GM18505 (cell line): ENCODE measurements at regions not wholly inside any gene's neighbourhood (a gene's known extent, or its start where the extent isn't known, plus 50 kb on each side); places are given as distances from the start of the nearest gene placed in this dataset.

ENCODE experiments used
- ATAC-seq: cut with Tn5 transposase; IDR thresholded peaks from one replicate; pipeline ENCODE4 v1.9.1; 2021; ENCODE audit not compliant: unreplicated experiment
- POLR2A ChIP-seq: IDR thresholded peaks from 4 replicates; pipeline ENCODE4 v1.6.1; 2011; ENCODE audit warnings: borderline replicate concordance; ENCODE audit not compliant: insufficient read depth, insufficient read length; ENCODE audit errors: extremely low read depth

GRCh38 chr18:76098674-76099411 lies 396.2 kb downstream of the ZNF516 start:
- ATAC-seq, result no peak
- TF ChIP-seq POLR2A, result no peak

GRCh38 chr18:76081536-76081935 lies 413.5 kb downstream of the ZNF516 start:
- no peak for TF ChIP-seq POLR2A
- ATAC-seq, result no peak

- ATAC-seq, result no peak
- no peak for TF ChIP-seq POLR2A
Observed at GRCh38 chr18:76080430-76080829, 414.6 kb downstream of the ZNF516 start.

- no peak for TF ChIP-seq POLR2A
- ATAC-seq, result no peak
Observed at GRCh38 chr18:76075777-76076176, 419.3 kb downstream of the ZNF516 start.

- no peak for TF ChIP-seq POLR2A
- ATAC-seq, result no peak
Observed at GRCh38 chr18:76064998-76065397, 430.0 kb downstream of the ZNF516 start.

GRCh38 chr18:76058146-76058545 lies 436.9 kb downstream of the ZNF516 start:
- no peak for TF ChIP-seq POLR2A

GRCh38 chr18:76057386-76057785 lies 437.7 kb downstream of the ZNF516 start:
- no peak for TF ChIP-seq POLR2A
- no peak for ATAC-seq

More at GRCh38 chr18:76058146-76058545, 436.9 kb downstream of the ZNF516 start:
- no peak for ATAC-seq

- no peak for ATAC-seq
- TF ChIP-seq POLR2A, result no peak
Observed at GRCh38 chr18:76056471-76057110, 438.5 kb downstream of the ZNF516 start.

- no peak for ATAC-seq
- TF ChIP-seq POLR2A, result no peak
Observed at GRCh38 chr18:76055578-76055977, 439.5 kb downstream of the ZNF516 start.

- no peak for TF ChIP-seq POLR2A
- no peak for ATAC-seq
Observed at GRCh38 chr18:76055025-76055424, 440.0 kb downstream of the ZNF516 start.

GRCh38 chr18:76054156-76054555 lies 440.9 kb downstream of the ZNF516 start:
- no peak for ATAC-seq
- TF ChIP-seq POLR2A, result no peak

- no peak for TF ChIP-seq POLR2A
- no peak for ATAC-seq
Observed at GRCh38 chr18:76053551-76053950, 441.5 kb downstream of the ZNF516 start.

- ATAC-seq, result no peak
- TF ChIP-seq POLR2A, result no peak
Observed at GRCh38 chr18:76052227-76052595, 442.8 kb downstream of the ZNF516 start.
